H1 (cell line): ENCODE measurements at regions not wholly inside any gene's neighbourhood (a gene's known extent, or its start where the extent isn't known, plus 50 kb on each side); places are given as distances from the start of the nearest gene placed in this dataset.
"Not testable (repeated sequence)": the region's sequence is repeated elsewhere in the genome, so short reads cannot be mapped to it uniquely, and the experiment has no call there.

Experiments used
- CTCF ChIA-PET: fragments of 300-600 bp; sonication (Branson Sonifier 250); formaldehyde crosslinking; loops from one replicate; lab custom pipeline; 2021; ENCODE audit not compliant: partially characterized antibody; lab: Charles Lee
- POLR2A ChIA-PET: fragments of 300-600 bp; sonication (Branson Sonifier 250); formaldehyde crosslinking; loops from one replicate; lab custom pipeline; 2021; ENCODE audit warnings: inconsistent platforms; ENCODE audit not compliant: partially characterized antibody; lab: Charles Lee
- DNase-seq, 2 experiments: peaks; one replicate each; pipeline versions ENCODE4 v3.0.0 to v3.0.0-alpha.2; 2010 to 2022; ENCODE audit warnings: low spot score in 2 of 2, low read depth in 1 of 2, mixed read lengths in 1 of 2
- FAIRE-seq: peaks from 2 replicates; lab custom pipeline; 2011; peaks lifted over from hg19 to GRCh38; lab: Jason Lieb, UNC
- H2AFZ ChIP-seq: 2 replicates; pipeline ENCODE4 v1.8.1; 2012; ENCODE audit warnings: low read length, inconsistent platforms
- H2AK5ac ChIP-seq: 2 replicates; pipeline ENCODE4 v1.6.1; 2013; ENCODE audit warnings: low read depth, low read length
- H2BK120ac ChIP-seq: replicated peaks from 2 replicates; pipeline ENCODE3; 2013; ENCODE audit warnings: low read depth, low read length, inconsistent platforms
- H2BK12ac ChIP-seq: 2 replicates; pipeline ENCODE4 v1.6.1; 2013; ENCODE audit warnings: low read depth, low read length
- H2BK15ac ChIP-seq: 2 replicates; pipeline ENCODE4 v1.6.1; 2013; ENCODE audit warnings: low read length
- H2BK20ac ChIP-seq: 2 replicates; pipeline ENCODE4 v1.6.1; 2013; ENCODE audit warnings: low read length
- H2BK5ac ChIP-seq: 2 replicates; pipeline ENCODE4 v1.6.1; 2013; ENCODE audit warnings: low read depth, low read length
- H3K14ac ChIP-seq: 2 replicates; pipeline ENCODE4 v1.6.1; 2013; ENCODE audit warnings: inconsistent platforms; ENCODE audit not compliant: insufficient read length
- H3K18ac ChIP-seq: 2 replicates; pipeline ENCODE4 v1.6.1; 2013; ENCODE audit warnings: low read length; ENCODE audit errors: extremely low read depth
- H3K23ac ChIP-seq: 2 replicates; pipeline ENCODE4 v1.6.1; 2013; ENCODE audit warnings: inconsistent platforms; ENCODE audit not compliant: insufficient read length
- H3K23me2 ChIP-seq: 2 replicates; pipeline ENCODE4 v1.6.1; 2013; ENCODE audit warnings: low read depth, low read length
- H3K27ac ChIP-seq: 2 replicates; pipeline ENCODE4 v1.6.1; 2011; ENCODE audit warnings: low read depth, low read length, inconsistent platforms
- H3K27me3 ChIP-seq, 4 experiments: replicated peaks in 1 of 4; 1 replicate in 1 of 4; 2 replicates in 3 of 4; pipeline versions ENCODE4 v1.6.1 to v1.8.1; 2011 to 2013; ENCODE audit warnings: low read length in 3 of 4, mild to moderate bottlenecking in 3 of 4, inconsistent platforms in 2 of 4, mixed read lengths in 2 of 4, moderate library complexity in 1 of 4; ENCODE audit not compliant: control insufficient read depth in 3 of 4, insufficient read depth in 3 of 4; ENCODE audit errors: extremely low read depth in 1 of 4
- H3K36me3 ChIP-seq, 4 experiments: 2 replicates each; pipeline versions ENCODE4 v1.6.1 to v1.8.1; 2011 to 2013; ENCODE audit warnings: mild to moderate bottlenecking in 4 of 4, low read length in 3 of 4, moderate library complexity in 2 of 4, control low read depth in 1 of 4, inconsistent platforms in 1 of 4; ENCODE audit not compliant: insufficient read depth in 4 of 4, control insufficient read depth in 2 of 4
- H3K4ac ChIP-seq: replicated peaks from 2 replicates; pipeline ENCODE3; 2013; ENCODE audit warnings: low read length, low read depth, mixed read lengths, inconsistent platforms; ENCODE audit not compliant: insufficient read length
- H3K4me1 ChIP-seq, 4 experiments: replicated peaks in 1 of 4; 1 replicate in 1 of 4; 2 replicates in 3 of 4; pipeline versions ENCODE4 v1.6.1 to v1.8.1; 2011 to 2013; ENCODE audit warnings: low read length in 3 of 4, inconsistent platforms in 2 of 4, mixed read lengths in 1 of 4; ENCODE audit not compliant: insufficient read depth in 4 of 4, control insufficient read depth in 3 of 4
- H3K4me2 ChIP-seq, 2 experiments: 2 replicates each; pipeline versions ENCODE4 v1.6.1 to v1.8.1; 2011 to 2013; ENCODE audit warnings: low read depth in 2 of 2, low read length in 2 of 2, control low read depth in 1 of 2, inconsistent platforms in 1 of 2, mild to moderate bottlenecking in 1 of 2; ENCODE audit not compliant: insufficient read depth in 1 of 2
- H3K4me3 ChIP-seq, 4 experiments: fragments of 200-600, 300-600 bp in 1 of 4; sonication (generic), shearing (Covaris generic), sonication (Bioruptor Twin) in 1 of 4; 2 replicates each; pipeline versions ENCODE4 v1.5.1 to v1.8.1; 2011 to 2016; ENCODE audit warnings: low read length in 4 of 4, low read depth in 3 of 4, control low read depth in 2 of 4, inconsistent platforms in 2 of 4, mild to moderate bottlenecking in 2 of 4, mixed read lengths in 1 of 4, moderate library complexity in 1 of 4; ENCODE audit not compliant: insufficient read depth in 2 of 4; ENCODE audit errors: extremely low read depth in 1 of 4
- H3K56ac ChIP-seq: replicated peaks from 2 replicates; pipeline ENCODE3; 2013; ENCODE audit warnings: low read depth, mild to moderate bottlenecking, mixed read lengths, low read length, inconsistent platforms; ENCODE audit not compliant: insufficient read length
- H3K79me1 ChIP-seq: 2 replicates; pipeline ENCODE4 v1.6.1; 2013; ENCODE audit warnings: low read depth, low read length, control low read depth
- H3K79me2 ChIP-seq, 2 experiments: 2 replicates each; pipeline versions ENCODE4 v1.6.1 to v1.8.1; 2012 to 2013; ENCODE audit warnings: low read length in 2 of 2, mild to moderate bottlenecking in 2 of 2, inconsistent platforms in 1 of 2; ENCODE audit not compliant: insufficient read depth in 2 of 2, control insufficient read depth in 1 of 2
- H3K9ac ChIP-seq, 4 experiments: replicated peaks in 1 of 4; 1 replicate in 1 of 4; 2 replicates in 3 of 4; pipeline versions ENCODE4 v1.6.1 to v1.8.1; 2011 to 2013; ENCODE audit warnings: low read depth in 3 of 4, low read length in 3 of 4, control low read depth in 2 of 4, mild to moderate bottlenecking in 2 of 4, moderate library complexity in 2 of 4, inconsistent platforms in 1 of 4; ENCODE audit errors: extremely low read depth in 1 of 4
- H3K9me3 ChIP-seq, 2 experiments: 2 replicates each; pipeline versions ENCODE4 v1.6.1 to v1.8.1; 2012 to 2013; ENCODE audit warnings: mild to moderate bottlenecking in 2 of 2, moderate library complexity in 2 of 2, control low read depth in 1 of 2, inconsistent platforms in 1 of 2, low read depth in 1 of 2, low read length in 1 of 2, mixed read lengths in 1 of 2; ENCODE audit not compliant: insufficient read depth in 2 of 2
- H4K20me1 ChIP-seq, 2 experiments: replicated peaks in 1 of 2; 2 replicates each; pipeline versions ENCODE3 to v1.8.1; 2011 to 2013; ENCODE audit warnings: inconsistent platforms in 2 of 2, low read length in 2 of 2, mild to moderate bottlenecking in 1 of 2; ENCODE audit not compliant: insufficient read depth in 2 of 2, control insufficient read depth in 1 of 2
- H4K5ac ChIP-seq: 2 replicates; pipeline ENCODE4 v1.6.1; 2013; ENCODE audit warnings: low read length, low read depth, mixed read lengths, inconsistent platforms; ENCODE audit not compliant: insufficient read length
- H4K8ac ChIP-seq: 2 replicates; pipeline ENCODE4 v1.8.0; 2013; ENCODE audit warnings: mild to moderate bottlenecking, moderate library complexity, low read length, inconsistent platforms; ENCODE audit not compliant: insufficient read depth; ENCODE audit errors: extremely low read depth
- H4K91ac ChIP-seq: replicated peaks from 2 replicates; pipeline ENCODE3; 2013; ENCODE audit warnings: low read length, mixed read lengths, inconsistent platforms; ENCODE audit not compliant: insufficient read length
- WGBS, 2 experiments: shearing (Covaris generic) in 1 of 2; methylation state at CpG; one replicate each; pipeline versions ENCODE4 v1.1.6 to v1.1.7; 2013 to 2015; ENCODE audit warnings: low lambda C conversion rate in 2 of 2, mixed read lengths in 2 of 2, inconsistent platforms in 1 of 2, low coverage in 1 of 2, missing lambda C conversion rate in 1 of 2; ENCODE audit not compliant: insufficient replicate concordance in 2 of 2, insufficient coverage in 1 of 2, insufficient read length in 1 of 2; ENCODE audit errors: extremely low coverage in 1 of 2, missing lambda C conversion rate in 1 of 2; 5-methylcytosine and 5-hydroxymethylcytosine counted together

GRCh38 chr20:30289049-30289448 lies 968.4 kb upstream of the DEFB115 start:
- H2BK20ac ChIP-seq, H3K79me1 ChIP-seq, H2BK120ac ChIP-seq, FAIRE-seq, H3K36me3 ChIP-seq, H3K79me2 ChIP-seq, H3K9ac ChIP-seq, H4K20me1 ChIP-seq, DNase-seq, H3K23ac ChIP-seq, H3K4ac ChIP-seq, H2AK5ac ChIP-seq, H3K27me3 ChIP-seq, CTCF ChIA-PET, H3K4me1 ChIP-seq, H3K18ac ChIP-seq, H3K56ac ChIP-seq, H4K8ac ChIP-seq, H4K91ac ChIP-seq, H3K23me2 ChIP-seq, H3K27ac ChIP-seq, H3K14ac ChIP-seq, POLR2A ChIA-PET, H2AFZ ChIP-seq, H2BK5ac ChIP-seq, H3K4me3 ChIP-seq, H4K5ac ChIP-seq, H2BK12ac ChIP-seq, H2BK15ac ChIP-seq: not testable (repeated sequence)
- Histone ChIP-seq H3K4me2 (peak overlapping the region in 1 of 2 experiments; percentile 39; a peak in 1 of 4 replicates), H3K9me3 (peaks cover 9 to 67% of the 10 kb centered on the region in 2 experiments; a peak in 3 of 4 replicates)
- 82% methylated on average over 11 of the region's 11 CpGs; no CpG with 5 or more reads in 1 of the 2 experiments for WGBS, 2 experiments

- H3K14ac ChIP-seq, H3K79me1 ChIP-seq, H3K79me2 ChIP-seq, H4K91ac ChIP-seq, H2BK120ac ChIP-seq, H3K4ac ChIP-seq, H3K4me1 ChIP-seq, H3K56ac ChIP-seq, H3K36me3 ChIP-seq, H3K27me3 ChIP-seq, H3K9ac ChIP-seq, H3K27ac ChIP-seq, H4K8ac ChIP-seq, H2BK5ac ChIP-seq, POLR2A ChIA-PET, CTCF ChIA-PET, H3K18ac ChIP-seq, H2AK5ac ChIP-seq, H3K23me2 ChIP-seq, H2AFZ ChIP-seq, H4K20me1 ChIP-seq, H2BK12ac ChIP-seq, H2BK20ac ChIP-seq, H3K23ac ChIP-seq, DNase-seq, H2BK15ac ChIP-seq, H4K5ac ChIP-seq, FAIRE-seq: not testable (repeated sequence)
- peaks cover 4 to 67% of the 10 kb centered on the region in 2 experiments; a peak in 3 of 4 replicates for H3K9me3 ChIP-seq
- WGBS, 2 experiments = 91% methylated on average over 18 of the region's 27 CpGs; no CpG with 5 or more reads in 1 of the 2 experiments
- H3K4me2 ChIP-seq = peak overlapping the region in 1 of 2 experiments; percentile 39; a peak in 1 of 4 replicates
- peak overlapping the region in 1 of 4 experiments; percentile 20; a peak in 1 of 8 replicates for H3K4me3 ChIP-seq
These were observed 967.7 kb upstream of the DEFB115 start for GRCh38 chr20:30289711-30290141.
